Naive thymus-derived CD4-positive, alpha-beta T cell (primary cell): ENCODE measurements at regions not wholly inside any gene's neighbourhood (a gene's known extent, or its start where the extent isn't known, plus 50 kb on each side); places are given as distances from the start of the nearest gene placed in this dataset.
A peak's percentile ranks its signal among the peaks of the same experiment; 100 is the strongest.

Experiments
- ATAC-seq: fragments of 150-1000 bp; cut with Tn5 transposase; 2 replicates; pipeline ENCODE4 v1.10.0; 2021; ENCODE audit warnings: mild to moderate bottlenecking, moderate library complexity
- CTCF ChIA-PET: fragments of 350-600 bp; sonication (Branson Sonifier 250); formaldehyde crosslinking; loops from one replicate; lab custom pipeline; 2021; ENCODE audit warnings: antibody characterized with exemption; lab: Charles Lee
- POLR2A ChIA-PET: fragments of 350-600 bp; sonication (Branson Sonifier 250); formaldehyde crosslinking; loops from one replicate; lab custom pipeline; 2021; ENCODE audit warnings: antibody characterized with exemption, inconsistent platforms; lab: Charles Lee
- DNase-seq, 9 donors: peaks; one replicate each; pipeline versions ENCODE4 v3.0.0 to v3.0.0-alpha.2; 2020 to 2022; ENCODE audit warnings: mixed read lengths in 1 of 9
- H3K27ac ChIP-seq: one replicate; pipeline ENCODE4 v1.7.0; 2013; ENCODE audit warnings: mild to moderate bottlenecking, low read depth, low read length, moderate library complexity
- H3K27me3 ChIP-seq, 2 donors: one replicate each; pipeline ENCODE4 v1.7.0; 2013; ENCODE audit warnings: low read length in 2 of 2, mild to moderate bottlenecking in 2 of 2, moderate library complexity in 2 of 2; ENCODE audit not compliant: control insufficient read depth in 2 of 2, insufficient read depth in 2 of 2
- H3K36me3 ChIP-seq, 3 experiments: 1 replicate in 2 of 3; 2 replicates in 1 of 3; pipeline ENCODE4 v1.7.0; 2013; ENCODE audit warnings: low read length in 3 of 3, mild to moderate bottlenecking in 3 of 3, moderate library complexity in 1 of 3; ENCODE audit not compliant: insufficient read depth in 3 of 3, control insufficient read depth in 2 of 3
- H3K4me1 ChIP-seq, 2 donors: one replicate each; pipeline ENCODE4 v1.7.0; 2013; ENCODE audit warnings: low read length in 2 of 2, mild to moderate bottlenecking in 2 of 2, moderate library complexity in 1 of 2; ENCODE audit not compliant: control insufficient read depth in 2 of 2, insufficient read depth in 2 of 2
- H3K4me3 ChIP-seq: 2 replicates; pipeline ENCODE4 v1.7.0; 2013; ENCODE audit warnings: mild to moderate bottlenecking, low read length
- H3K9me3 ChIP-seq, 3 experiments: 1 replicate in 2 of 3; 2 replicates in 1 of 3; pipeline ENCODE4 v1.7.0; 2013; ENCODE audit warnings: low read length in 3 of 3; ENCODE audit not compliant: control insufficient read depth in 2 of 3
- H3K27ac Mint-ChIP-seq, 9 donors: one replicate each; pipeline ENCODE4 v1.8.0; 2020 to 2022; ENCODE audit warnings: mixed read lengths in 9 of 9, mild to moderate bottlenecking in 8 of 9, moderate library complexity in 5 of 9, inconsistent platforms in 2 of 9
- H3K27me3 Mint-ChIP-seq, 5 donors: one replicate each; pipeline ENCODE4 v1.8.0; 2021 to 2022; ENCODE audit warnings: mixed read lengths in 5 of 5, mild to moderate bottlenecking in 1 of 5
- H3K36me3 Mint-ChIP-seq, 5 donors: one replicate each; pipeline ENCODE4 v1.8.0; 2020 to 2022; ENCODE audit warnings: mixed read lengths in 5 of 5, mild to moderate bottlenecking in 3 of 5, inconsistent platforms in 1 of 5
- H3K4me1 Mint-ChIP-seq, 7 donors: one replicate each; pipeline ENCODE4 v1.8.0; 2020 to 2022; ENCODE audit warnings: mixed read lengths in 7 of 7, mild to moderate bottlenecking in 3 of 7, inconsistent platforms in 1 of 7
- H3K4me3 Mint-ChIP-seq, 10 donors: one replicate each; pipeline ENCODE4 v1.8.0; 2020 to 2022; ENCODE audit warnings: mild to moderate bottlenecking in 10 of 10, mixed read lengths in 10 of 10, moderate library complexity in 6 of 10, inconsistent platforms in 2 of 10
- H3K9me3 Mint-ChIP-seq, 11 donors: one replicate each; pipeline ENCODE4 v1.8.0; 2020 to 2022; ENCODE audit warnings: mixed read lengths in 11 of 11, mild to moderate bottlenecking in 4 of 11, inconsistent platforms in 1 of 11, moderate library complexity in 1 of 11
- intact Hi-C, 2 donors: fragments of 100-400 bp; cut with micrococcal nuclease; formaldehyde crosslinking; loops; one replicate each; pipeline ENCODE4 v1.15.1; 2023

GRCh38 chr13:99722931-99723330 is 221.7 kb downstream of the TM9SF2 start:
- Mint-ChIP-seq H3K27ac (peak overlapping the region in 1 of 9 donors; percentile 72), H3K4me1 (peaks cover 0 to 11% (median 0%) of the 10 kb centered on the region in 7 donors), H3K4me3 (no peak overlapping the region), H3K36me3 (peaks cover 0 to 46% (median 15%) of the 10 kb centered on the region in 5 donors), H3K9me3 (no peaks in the 10 kb centered on the region), H3K27me3 (no peaks in the 10 kb centered on the region)
- Histone ChIP-seq H3K27ac (no peak overlapping the region), H3K9me3 (no peaks in the 10 kb centered on the region), H3K4me1 (no peaks in the 10 kb centered on the region), H3K27me3 (no peaks in the 10 kb centered on the region), H3K36me3 (no peaks in the 10 kb centered on the region), H3K4me3 (no peak overlapping the region)
- DNase-seq (no peak), ATAC-seq (no peak)
- intact Hi-C loops: loop anchor here in 1 of 2 donors (10.0 kb wide), 1 partner anchor 58 kb away; no protein-coding TSS in a partner anchor
- POLR2A ChIA-PET: no interaction called here
- CTCF ChIA-PET: no interaction called here

- DNase-seq (no peak), ATAC-seq (no peak)
- intact Hi-C loops: loop anchor here in 1 of 2 donors (10.0 kb wide), 1 partner anchor 58 kb away; no protein-coding TSS in a partner anchor
- no peaks in the 10 kb centered on the region for H3K9me3 Mint-ChIP-seq
- H3K9me3 ChIP-seq: no peaks in the 10 kb centered on the region
- no peaks in the 10 kb centered on the region for H3K27me3 Mint-ChIP-seq
- CTCF ChIA-PET: no interaction called here
- no peaks in the 10 kb centered on the region for H3K4me1 ChIP-seq
- H3K4me3 ChIP-seq: no peak overlapping the region
- no peaks in the 10 kb centered on the region for H3K36me3 ChIP-seq
- no peak overlapping the region for H3K4me3 Mint-ChIP-seq
- POLR2A ChIA-PET: no interaction called here
- H3K27ac Mint-ChIP-seq: peak overlapping the region in 1 of 9 donors; percentile 72
- peaks cover 0 to 43% (median 15%) of the 10 kb centered on the region in 5 donors for H3K36me3 Mint-ChIP-seq
- H3K4me1 Mint-ChIP-seq: peaks cover 0 to 13% (median 0%) of the 10 kb centered on the region in 7 donors
- H3K27ac ChIP-seq: no peak overlapping the region
- H3K27me3 ChIP-seq: no peaks in the 10 kb centered on the region
Measured at GRCh38 chr13:99722338-99722818, 221.1 kb downstream of the TM9SF2 start.

DNA sequence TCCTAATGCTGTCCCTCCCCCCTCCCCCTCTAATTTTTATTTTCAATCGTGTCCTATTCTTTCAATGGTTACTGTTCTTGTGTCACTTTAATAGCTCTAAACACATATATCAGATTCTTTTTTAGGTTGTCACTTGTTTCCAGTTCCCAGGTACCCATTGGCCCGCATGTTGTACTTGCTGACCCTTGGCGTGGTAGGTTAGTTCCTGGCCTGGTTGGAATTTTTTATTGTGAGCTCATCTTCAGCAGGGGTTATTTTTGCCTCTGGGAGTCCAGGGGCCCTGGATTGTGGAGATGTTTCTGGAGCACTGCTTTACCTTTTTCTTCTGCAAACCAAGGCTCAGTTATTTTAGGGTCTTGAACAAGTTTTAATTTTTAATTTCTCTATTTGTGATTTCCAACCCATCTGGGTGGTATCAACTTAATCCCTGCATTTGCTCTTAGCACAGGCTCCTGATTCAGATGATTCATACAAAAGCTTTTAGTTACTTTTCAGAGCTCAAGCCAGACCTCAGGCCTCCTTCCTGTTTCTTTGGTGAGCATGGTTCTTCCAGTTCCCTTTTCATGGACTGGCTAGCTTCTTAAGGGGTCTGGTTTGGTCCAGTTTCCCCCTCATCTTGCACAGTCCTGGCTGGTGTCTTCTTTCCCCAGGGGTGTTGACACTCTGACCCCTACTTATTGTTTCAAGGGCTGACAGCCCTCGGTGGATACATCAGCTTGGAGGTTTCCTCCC is 220.5 kb downstream of the TM9SF2 start:
- Histone ChIP-seq H3K4me1 (no peaks in the 10 kb centered on the region), H3K4me3 (no peak overlapping the region), H3K27ac (no peak overlapping the region), H3K9me3 (no peaks in the 10 kb centered on the region), H3K36me3 (no peaks in the 10 kb centered on the region), H3K27me3 (no peaks in the 10 kb centered on the region)
- no peak overlapping the region for H3K4me3 Mint-ChIP-seq
- no peak for ATAC-seq
- DNase-seq: no peak
- ChIA-PET POLR2A (no interaction called here), CTCF (no interaction called here)
- peaks cover 0 to 40% (median 14%) of the 10 kb centered on the region in 5 donors for H3K36me3 Mint-ChIP-seq
- H3K27me3 Mint-ChIP-seq: no peaks in the 10 kb centered on the region
- no peak overlapping the region for H3K27ac Mint-ChIP-seq
- H3K9me3 Mint-ChIP-seq: no peaks in the 10 kb centered on the region
- H3K4me1 Mint-ChIP-seq: peaks cover 0 to 13% (median 0%) of the 10 kb centered on the region in 7 donors
- intact Hi-C loops: loop anchor here in 1 of 2 donors (10.0 kb wide), 1 partner anchor 57 kb away; no protein-coding TSS in a partner anchor

DNA sequence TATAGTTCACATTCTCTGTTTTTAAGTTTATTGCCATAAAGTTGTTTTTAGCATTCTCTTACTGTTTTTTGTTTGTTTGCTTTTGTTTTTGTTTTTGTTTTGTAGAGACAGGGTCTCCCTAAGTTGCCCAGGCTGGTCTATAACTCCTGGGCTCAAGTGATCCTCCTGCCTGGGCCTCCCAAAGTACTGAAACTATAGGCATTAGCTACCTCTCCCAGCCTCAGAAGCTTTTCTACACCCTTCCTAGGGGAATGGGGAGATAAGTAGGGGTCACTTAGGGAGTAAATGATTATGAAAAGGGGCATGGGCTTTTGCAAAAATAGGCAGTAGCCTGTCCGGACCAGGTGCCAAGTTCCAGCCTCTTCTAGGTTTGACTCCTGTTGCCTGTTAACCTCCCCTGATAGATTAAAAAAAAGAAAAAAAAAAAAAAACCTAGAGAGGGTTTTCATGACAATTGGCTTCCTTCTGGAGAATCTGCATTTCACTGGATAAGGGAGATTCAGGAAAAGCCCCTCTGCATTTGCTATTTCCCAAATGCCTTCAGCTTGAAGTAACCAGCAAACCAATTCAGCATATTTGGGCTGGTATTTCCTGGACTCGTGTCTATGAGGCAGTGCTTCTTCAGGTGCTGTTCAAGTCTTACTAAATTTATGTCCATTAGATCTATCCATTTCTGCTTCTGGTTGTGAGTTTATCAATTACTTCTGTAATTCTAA is 216.8 kb downstream of the TM9SF2 start:
- peaks cover 0 to 24% (median 5%) of the 10 kb centered on the region in 5 donors for H3K36me3 Mint-ChIP-seq

GRCh38 chr13:99709134-99709533 is 207.9 kb downstream of the TM9SF2 start:
- H3K4me1 Mint-ChIP-seq: peaks cover 0 to 4% (median 0%) of the 10 kb centered on the region in 7 donors
- no peaks in the 10 kb centered on the region for H3K4me1 ChIP-seq
- no peak for DNase-seq
- ChIA-PET CTCF (no interaction called here), POLR2A (no interaction called here)
- H3K27me3 ChIP-seq: no peaks in the 10 kb centered on the region
- no peak overlapping the region for H3K27ac ChIP-seq
- peaks cover 0 to 9% (median 5%) of the 10 kb centered on the region in 5 donors for H3K36me3 Mint-ChIP-seq
- peaks cover 0 to 2% (median 0%) of the 10 kb centered on the region in 5 donors for H3K27me3 Mint-ChIP-seq
- ATAC-seq: no peak
- H3K4me3 ChIP-seq: no peak overlapping the region
- no peaks in the 10 kb centered on the region for H3K9me3 ChIP-seq
- peaks cover 0 to 3% (median 0%) of the 10 kb centered on the region in 11 donors for H3K9me3 Mint-ChIP-seq
- H3K36me3 ChIP-seq: no peaks in the 10 kb centered on the region
- no peak overlapping the region for H3K4me3 Mint-ChIP-seq
- intact Hi-C loops: no loop called here
- no peak overlapping the region for H3K27ac Mint-ChIP-seq

More for the DNA sequence above, 216.8 kb downstream of the TM9SF2 start:
- Histone ChIP-seq H3K4me1 (no peaks in the 10 kb centered on the region), H3K9me3 (no peaks in the 10 kb centered on the region), H3K27ac (no peak overlapping the region), H3K4me3 (no peak overlapping the region), H3K27me3 (no peaks in the 10 kb centered on the region), H3K36me3 (no peaks in the 10 kb centered on the region)
- H3K4me3 Mint-ChIP-seq: no peak overlapping the region
- ChIA-PET POLR2A (no interaction called here), CTCF (interaction anchor here (0.7 kb wide), 1 partner anchor 682 kb away, joined by 3 read pairs; no protein-coding TSS in a partner anchor)
- peaks cover 0 to 4% (median 0%) of the 10 kb centered on the region in 11 donors for H3K9me3 Mint-ChIP-seq
- intact Hi-C loops: no loop called here
- ATAC-seq (no peak), DNase-seq (no peak)
- no peak overlapping the region for H3K27ac Mint-ChIP-seq
- no peaks in the 10 kb centered on the region for H3K27me3 Mint-ChIP-seq
- peaks cover 0 to 13% (median 0%) of the 10 kb centered on the region in 7 donors for H3K4me1 Mint-ChIP-seq

DNA sequence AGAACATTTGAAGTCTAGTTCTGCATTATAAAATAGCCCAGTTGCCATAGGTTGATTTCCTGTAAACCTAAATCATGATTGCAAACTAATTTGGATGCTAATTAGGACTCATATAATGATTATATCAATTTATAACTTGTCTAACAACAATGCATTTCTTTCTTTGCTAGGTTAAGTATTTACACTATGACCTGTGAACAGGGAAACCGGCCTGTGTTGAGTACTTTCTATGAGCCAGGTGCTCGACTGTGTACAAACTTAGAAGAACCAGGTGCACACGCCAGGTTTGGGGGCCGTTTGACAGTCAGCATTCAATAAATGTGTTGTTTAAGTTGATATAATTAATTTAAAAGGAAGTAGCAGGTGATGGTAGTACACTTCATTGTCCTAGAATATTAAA is 203.1 kb downstream of the TM9SF2 start:
- H3K36me3 Mint-ChIP-seq: peaks cover 0 to 14% (median 0%) of the 10 kb centered on the region in 5 donors
- no peaks in the 10 kb centered on the region for H3K9me3 Mint-ChIP-seq
- ATAC-seq (no peak), DNase-seq (no peak)
- Histone ChIP-seq H3K4me1 (no peaks in the 10 kb centered on the region), H3K27ac (no peak overlapping the region), H3K4me3 (no peak overlapping the region), H3K27me3 (no peaks in the 10 kb centered on the region), H3K9me3 (no peaks in the 10 kb centered on the region), H3K36me3 (no peaks in the 10 kb centered on the region)
- H3K4me1 Mint-ChIP-seq: peaks cover 0 to 9% (median 0%) of the 10 kb centered on the region in 7 donors
- H3K27ac Mint-ChIP-seq: no peak overlapping the region
- intact Hi-C loops: no loop called here
- H3K4me3 Mint-ChIP-seq: no peak overlapping the region
- ChIA-PET POLR2A (no interaction called here), CTCF (no interaction called here)
- peaks cover 0 to 2% (median 0%) of the 10 kb centered on the region in 5 donors for H3K27me3 Mint-ChIP-seq
